HG02678 (cell line): ENCODE measurements at regions not wholly inside any gene's neighbourhood (a gene's known extent, or its start where the extent isn't known, plus 50 kb on each side); places are given as distances from the start of the nearest gene placed in this dataset.

Experiments used
- ATAC-seq: cut with Tn5 transposase; IDR thresholded peaks from one replicate; pipeline ENCODE4 v1.9.1; 2021; ENCODE audit warnings: mild to moderate bottlenecking, moderate library complexity; ENCODE audit not compliant: unreplicated experiment

DNA sequence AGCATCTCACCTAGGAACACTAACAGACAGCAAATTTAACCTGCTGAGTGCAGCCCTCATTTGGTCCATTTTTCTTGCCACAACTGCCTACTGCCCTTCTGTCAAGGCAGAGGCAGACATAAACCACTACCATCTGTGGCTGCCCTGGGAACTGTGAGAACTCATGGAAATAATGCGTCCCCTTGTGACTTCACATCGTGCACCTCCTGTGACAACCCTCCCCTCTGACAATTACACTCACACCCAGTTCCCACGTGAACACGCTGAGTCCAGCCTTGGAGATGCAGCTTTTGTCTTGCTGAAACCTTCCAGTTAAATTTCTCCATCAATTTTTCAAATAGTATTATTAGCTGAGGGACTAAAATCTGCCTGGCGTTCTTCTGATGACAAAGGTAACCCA is 193.1 kb upstream of the KLF14 start:
- no peak for ATAC-seq

GRCh38 chr7:130927564-130927963 is 193.6 kb upstream of the KLF14 start:
- no peak for ATAC-seq

- no peak for ATAC-seq
Observed at GRCh38 chr7:130929896-130930659, 196.1 kb upstream of the KLF14 start.

DNA sequence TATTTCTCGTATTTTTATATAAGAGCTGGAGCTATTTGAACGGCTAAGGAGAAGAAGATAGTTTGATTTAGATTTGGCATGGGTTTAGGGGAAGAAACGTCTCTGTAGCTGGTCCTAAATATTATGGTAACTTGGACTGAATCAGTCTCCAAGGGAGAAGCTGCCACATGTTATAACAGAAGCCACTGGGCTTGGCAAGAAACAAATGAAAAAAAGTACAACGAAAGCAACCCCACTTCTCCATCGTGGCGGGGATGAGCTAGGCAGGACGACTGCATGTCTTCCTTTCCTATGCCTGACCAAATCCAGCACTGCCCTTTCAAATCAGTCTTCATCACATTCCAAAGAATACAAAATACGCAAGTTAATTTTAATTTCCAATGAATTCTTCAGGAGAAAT is 196.7 kb upstream of the KLF14 start:
- no peak for ATAC-seq

- no peak for ATAC-seq
Observed at GRCh38 chr7:130931423-130931822, 197.4 kb upstream of the KLF14 start.

GRCh38 chr7:130932088-130932487 is 198.1 kb upstream of the KLF14 start:
- ATAC-seq = no peak

DNA sequence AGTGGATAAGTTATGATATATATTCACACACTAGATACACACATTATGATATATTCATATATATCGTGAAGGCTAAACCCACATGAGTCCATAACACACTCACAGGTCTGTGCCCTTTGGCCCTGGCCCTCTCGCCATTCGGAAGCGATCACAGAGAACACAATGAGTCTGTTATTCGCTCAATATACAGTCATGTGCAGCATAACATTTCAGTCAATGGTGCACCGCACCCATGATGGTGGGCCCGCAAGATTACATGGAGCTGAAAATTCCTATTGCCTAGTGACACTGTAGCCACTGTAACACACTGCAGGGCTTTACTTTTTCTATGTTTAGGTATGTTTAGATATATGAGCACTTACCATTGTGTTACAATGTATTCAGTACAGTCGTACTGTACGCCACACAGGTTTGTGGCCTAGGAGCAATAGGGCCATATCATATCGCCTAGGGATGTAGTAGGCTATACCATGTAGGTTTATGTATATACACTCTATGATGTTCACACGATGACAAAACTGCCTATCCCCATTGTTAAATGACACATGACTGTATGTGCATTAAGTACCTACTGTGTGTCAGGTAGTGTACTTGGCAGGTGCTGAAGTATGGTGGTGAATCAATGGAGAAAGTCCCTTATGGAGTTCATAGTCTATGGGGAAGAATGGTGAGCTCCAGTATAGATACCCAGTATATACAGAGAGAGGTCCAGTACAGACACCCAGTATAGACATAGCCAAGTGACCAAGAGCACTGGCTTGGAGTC is 198.8 kb upstream of the KLF14 start:
- ATAC-seq = no peak

- no peak for ATAC-seq
Observed at GRCh38 chr7:130933919-130934318, 199.9 kb upstream of the KLF14 start.

GRCh38 chr7:130935564-130936157 is 201.7 kb upstream of the KLF14 start:
- no peak for ATAC-seq

GRCh38 chr7:130936202-130936931 is 202.4 kb upstream of the KLF14 start:
- ATAC-seq = no peak

DNA sequence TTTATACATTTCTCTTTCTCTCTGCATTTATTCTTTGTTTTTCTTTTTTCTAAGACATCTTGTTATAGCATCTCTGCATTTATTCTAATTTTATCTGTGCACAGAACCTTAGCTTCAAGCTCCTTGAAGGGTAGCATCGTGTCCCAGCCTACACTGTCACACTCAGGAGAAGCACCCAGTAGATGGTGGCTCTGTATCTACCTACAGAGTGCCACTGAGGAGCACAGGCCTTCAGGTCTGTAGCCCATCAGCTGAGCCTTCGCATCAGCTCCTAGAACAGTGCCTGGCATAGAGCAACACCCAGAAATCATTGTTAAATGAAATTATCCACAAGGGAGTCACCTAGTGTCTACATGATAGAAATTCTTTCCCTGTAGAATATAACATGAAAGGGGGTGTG is 203.0 kb upstream of the KLF14 start:
- ATAC-seq = no peak

- ATAC-seq = no peak
Observed at GRCh38 chr7:130937830-130938229, 203.8 kb upstream of the KLF14 start.

DNA sequence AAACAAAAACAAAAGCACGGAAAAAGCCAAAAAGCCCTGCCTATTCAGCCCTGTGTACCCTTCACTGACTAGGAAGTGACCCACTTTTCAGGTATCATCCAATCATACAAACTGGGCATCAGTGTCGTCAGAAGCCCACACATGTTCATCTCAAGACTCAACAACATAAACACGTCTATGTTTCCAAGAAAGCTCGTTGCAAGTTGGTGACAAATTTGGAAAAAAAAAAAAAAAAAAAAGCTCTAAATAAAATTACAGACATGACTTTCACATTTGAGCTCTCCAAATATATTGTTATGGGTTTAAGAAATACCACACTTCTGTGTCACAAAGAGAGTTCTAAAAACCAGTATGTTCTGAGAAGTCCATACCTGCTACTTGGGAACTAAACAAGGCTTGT is 204.7 kb upstream of the KLF14 start:
- ATAC-seq = no peak

DNA sequence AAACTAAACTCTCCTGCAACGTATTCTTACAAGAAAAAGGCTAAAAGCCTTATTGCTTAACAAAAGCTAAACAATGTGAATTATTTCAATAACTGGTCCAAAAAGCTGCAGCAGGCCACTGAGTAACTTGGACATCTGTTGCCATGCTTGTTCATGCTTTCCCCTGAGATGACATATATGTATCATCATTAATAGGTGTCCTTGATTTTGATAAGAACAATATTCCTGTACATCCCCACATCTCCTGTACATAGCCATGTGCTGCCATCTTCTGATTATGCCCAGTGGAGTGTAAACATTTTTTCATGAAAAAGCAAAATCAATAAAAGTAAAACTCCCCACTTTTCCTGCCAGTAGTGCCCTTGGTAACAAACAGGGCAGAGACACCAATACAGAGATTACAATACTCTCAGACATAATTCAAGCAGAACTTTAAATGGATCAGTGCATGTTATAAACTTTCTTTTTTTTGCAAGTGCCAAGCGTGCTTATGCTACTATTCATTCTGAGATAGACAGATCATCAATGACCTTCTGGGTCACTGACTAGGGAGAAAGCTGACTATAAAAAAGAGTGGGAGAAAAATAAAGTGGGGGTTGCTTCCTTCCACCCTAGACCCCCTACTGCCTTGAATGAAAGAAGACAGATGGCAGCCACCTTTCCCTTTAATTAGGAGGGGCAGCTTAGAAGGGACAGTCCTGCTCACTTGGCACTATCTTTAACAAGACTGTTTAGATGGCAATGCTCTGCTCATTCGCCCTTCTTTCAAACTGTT is 205.5 kb upstream of the KLF14 start:
- ATAC-seq = no peak

GRCh38 chr7:130940326-130940725 is 206.3 kb upstream of the KLF14 start:
- ATAC-seq = no peak

DNA sequence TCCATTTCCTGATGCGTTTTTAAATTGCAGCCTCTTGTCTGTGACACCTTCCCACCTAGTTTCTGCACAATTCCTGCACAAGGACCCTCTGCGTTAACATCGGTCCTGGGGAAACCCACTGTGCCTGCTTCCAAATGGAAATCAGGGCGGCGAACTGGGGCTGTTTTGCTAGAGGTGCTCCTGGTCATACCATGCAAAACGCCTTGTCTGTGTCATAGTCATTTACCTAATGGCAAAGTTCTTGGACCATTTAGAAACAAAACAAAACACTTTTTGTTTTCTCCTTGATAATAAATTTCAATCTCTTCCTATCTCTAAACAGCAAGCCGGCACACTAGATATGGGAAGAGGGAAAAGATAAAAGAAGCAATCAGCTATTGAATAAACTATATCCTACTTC is 206.9 kb upstream of the KLF14 start:
- ATAC-seq = no peak

- no peak for ATAC-seq
Observed at GRCh38 chr7:130941322-130942210, 207.6 kb upstream of the KLF14 start.

DNA sequence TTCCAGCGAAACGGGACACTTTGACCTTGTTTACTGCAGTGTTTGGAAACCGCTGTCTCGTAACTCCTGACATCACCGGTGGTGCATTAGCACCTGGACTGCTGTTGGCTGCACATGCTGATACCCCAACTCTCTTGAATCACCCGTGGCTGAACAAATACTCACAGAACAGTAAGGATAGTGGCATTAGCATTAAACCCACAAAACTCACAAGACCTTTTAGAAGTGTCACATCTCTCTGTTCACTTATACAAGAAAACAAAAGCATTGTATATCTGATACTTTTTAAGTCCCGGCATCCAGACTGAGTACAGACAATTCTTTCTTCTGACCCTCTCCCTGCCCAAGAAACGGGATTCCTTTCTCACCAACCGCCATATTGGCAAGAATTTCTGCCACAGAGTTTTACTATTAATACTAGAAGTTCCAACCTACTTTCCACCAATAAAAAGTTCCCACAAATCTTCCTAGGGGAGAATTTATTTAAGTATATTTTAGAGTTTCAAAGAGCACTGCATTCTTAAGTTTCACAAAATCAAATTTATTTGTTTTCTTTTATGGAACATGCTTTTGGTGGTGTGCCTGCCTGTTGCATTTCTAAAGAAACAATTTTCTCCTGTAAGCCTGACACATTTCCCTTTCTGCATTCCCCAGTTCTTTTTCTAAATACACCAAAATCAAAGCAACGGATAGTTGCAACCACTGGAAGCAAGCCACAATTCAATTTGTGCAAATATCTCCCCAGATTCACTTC is 208.4 kb upstream of the KLF14 start:
- no peak for ATAC-seq

DNA sequence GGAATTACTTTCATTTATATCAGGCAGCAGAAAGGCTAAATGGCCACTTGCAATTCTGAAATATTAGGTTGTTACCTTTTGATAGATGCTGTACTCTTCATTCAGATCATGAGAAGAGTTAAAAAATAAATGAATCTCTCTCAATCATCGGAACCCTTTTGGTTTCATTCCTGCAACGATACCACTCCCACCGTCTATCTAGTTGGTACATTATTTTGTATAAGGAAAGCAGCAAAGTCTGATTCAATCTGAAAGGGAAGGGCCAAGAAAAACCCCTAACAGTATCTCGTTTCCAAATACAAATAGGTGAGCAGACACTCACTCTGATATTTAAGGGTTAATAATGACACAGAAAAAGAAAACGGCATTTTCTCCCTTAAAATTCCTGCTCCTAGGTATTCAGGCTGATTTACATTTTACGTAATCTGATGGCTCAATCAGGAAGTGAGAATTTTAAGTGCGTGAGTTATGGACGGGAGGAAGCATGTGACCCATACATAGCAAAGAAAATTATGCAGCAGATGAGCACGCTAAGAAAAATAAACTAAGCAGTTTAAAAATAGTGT is 209.4 kb upstream of the KLF14 start:
- ATAC-seq = no peak
